ENCODE measurements at regions not wholly inside any gene's neighbourhood (a gene's known extent, or its start where the extent isn't known, plus 50 kb on each side); places are given as distances from the start of the nearest gene placed in this dataset.

- no peak for TF ChIP-seq POLR2A (IDR thresholded peaks at IDR 0.05; ENCODE audit: low read length)
- no peak for TF ChIP-seq GATA1 (IDR thresholded peaks at IDR 0.05; ENCODE audit: low read depth, low read length)
These were observed 243.4 kb upstream of the POU3F2 start for GRCh38 chr6:98590997-98591396.
